ENCODE measurements at regions not wholly inside any gene's neighbourhood (a gene's known extent, or its start where the extent isn't known, plus 50 kb on each side); places are given as distances from the start of the nearest gene placed in this dataset.

GRCh38 chr6:165883851-165884640 lies 221.0 kb upstream of the PDE10A start:
- TF ChIP-seq, protein P1, sequence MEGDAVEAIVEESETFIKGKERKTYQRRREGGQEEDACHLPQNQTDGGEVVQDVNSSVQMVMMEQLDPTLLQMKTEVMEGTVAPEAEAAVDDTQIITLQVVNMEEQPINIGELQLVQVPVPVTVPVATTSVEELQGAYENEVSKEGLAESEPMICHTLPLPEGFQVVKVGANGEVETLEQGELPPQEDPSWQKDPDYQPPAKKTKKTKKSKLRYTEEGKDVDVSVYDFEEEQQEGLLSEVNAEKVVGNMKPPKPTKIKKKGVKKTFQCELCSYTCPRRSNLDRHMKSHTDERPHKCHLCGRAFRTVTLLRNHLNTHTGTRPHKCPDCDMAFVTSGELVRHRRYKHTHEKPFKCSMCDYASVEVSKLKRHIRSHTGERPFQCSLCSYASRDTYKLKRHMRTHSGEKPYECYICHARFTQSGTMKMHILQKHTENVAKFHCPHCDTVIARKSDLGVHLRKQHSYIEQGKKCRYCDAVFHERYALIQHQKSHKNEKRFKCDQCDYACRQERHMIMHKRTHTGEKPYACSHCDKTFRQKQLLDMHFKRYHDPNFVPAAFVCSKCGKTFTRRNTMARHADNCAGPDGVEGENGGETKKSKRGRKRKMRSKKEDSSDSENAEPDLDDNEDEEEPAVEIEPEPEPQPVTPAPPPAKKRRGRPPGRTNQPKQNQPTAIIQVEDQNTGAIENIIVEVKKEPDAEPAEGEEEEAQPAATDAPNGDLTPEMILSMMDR (IDR thresholded peaks at IDR 0.05), result no peak
- TF ChIP-seq ZFX (IDR thresholded peaks at IDR 0.05; ENCODE audit: borderline replicate concordance), result no peak
